DMS 273 (cell line): ENCODE measurements at regions not wholly inside any gene's neighbourhood (a gene's known extent, or its start where the extent isn't known, plus 50 kb on each side); places are given as distances from the start of the nearest gene placed in this dataset.
"Not testable (repeated sequence)": the region's sequence is repeated elsewhere in the genome, so short reads cannot be mapped to it uniquely, and the experiment has no call there.

Source experiments
- DNase-seq: peaks from one replicate; lab custom pipeline; 2025; ENCODE audit not compliant: unreplicated experiment; lab: John Stamatoyannopoulos, UW

- DNase-seq, result no peak
Observed at GRCh38 chr9:81037889-81038288, 651.5 kb downstream of the TLE1 start.

GRCh38 chr9:81035601-81036000 lies 653.7 kb downstream of the TLE1 start:
- DNase-seq, result no peak

GRCh38 chr9:81035171-81035570 lies 654.2 kb downstream of the TLE1 start:
- DNase-seq, result no peak

GRCh38 chr9:81032831-81033230 lies 656.5 kb downstream of the TLE1 start:
- no peak for DNase-seq

- DNase-seq, result peak; percentile 10
Observed at GRCh38 chr9:81032030-81032572, 657.2 kb downstream of the TLE1 start.

- DNase-seq, result no peak
Observed at GRCh38 chr9:81031422-81032029, 657.8 kb downstream of the TLE1 start.

- no peak for DNase-seq
Observed at GRCh38 chr9:81030027-81030426, 659.3 kb downstream of the TLE1 start.

GRCh38 chr9:81028504-81028903 lies 660.8 kb downstream of the TLE1 start:
- DNase-seq, result no peak

GRCh38 chr9:81022177-81022576 lies 667.2 kb downstream of the TLE1 start:
- DNase-seq, result no peak

- not testable (repeated sequence) for DNase-seq
Observed at GRCh38 chr9:81014945-81015344, 674.4 kb downstream of the TLE1 start.

- DNase-seq, result not testable (repeated sequence)
Observed at GRCh38 chr9:81013191-81013590, 676.2 kb downstream of the TLE1 start.

- DNase-seq, result no peak
Observed at GRCh38 chr9:81002906-81003305, 686.4 kb downstream of the TLE1 start.

- no peak for DNase-seq
Observed at GRCh38 chr9:81002242-81002641, 687.1 kb downstream of the TLE1 start.

GRCh38 chr9:80995759-80996158 lies 693.6 kb downstream of the TLE1 start:
- DNase-seq, result no peak

GRCh38 chr9:80994892-80995291 lies 694.5 kb downstream of the TLE1 start:
- no peak for DNase-seq

GRCh38 chr9:80985595-80985994 lies 703.8 kb downstream of the TLE1 start:
- DNase-seq, result not testable (repeated sequence)

GRCh38 chr9:80976403-80976802 lies 712.9 kb downstream of the TLE1 start:
- DNase-seq, result no peak

GRCh38 chr9:80970377-80970776 lies 719.0 kb downstream of the TLE1 start:
- not testable (repeated sequence) for DNase-seq

- no peak for DNase-seq
Observed at GRCh38 chr9:80968611-80969010, 720.7 kb downstream of the TLE1 start.

- DNase-seq, result no peak
Observed at GRCh38 chr9:80964914-80965313, 724.4 kb downstream of the TLE1 start.

GRCh38 chr9:80964374-80964773 lies 725.0 kb downstream of the TLE1 start:
- DNase-seq, result no peak

GRCh38 chr9:80957801-80958200 lies 731.5 kb downstream of the TLE1 start:
- no peak for DNase-seq

- DNase-seq, result no peak
Observed at GRCh38 chr9:80954521-80954920, 734.8 kb downstream of the TLE1 start.
